IPS DF 6.9 (cell line): ENCODE measurements at regions not wholly inside any gene's neighbourhood (a gene's known extent, or its start where the extent isn't known, plus 50 kb on each side); places are given as distances from the start of the nearest gene placed in this dataset.

ENCODE experiments used
- DNase-seq: peaks from one replicate; pipeline ENCODE4 v3.0.0-alpha.2; 2013; ENCODE audit warnings: low read depth, low spot score
- H3K27ac ChIP-seq: one replicate; pipeline ENCODE4 v1.5.1; 2013; ENCODE audit warnings: low read length, control low read depth
- H3K27me3 ChIP-seq: 2 replicates; pipeline ENCODE4 v1.6.1; 2013; ENCODE audit warnings: mild to moderate bottlenecking, low read length; ENCODE audit not compliant: control insufficient read depth, insufficient read depth
- H3K36me3 ChIP-seq: 2 replicates; pipeline ENCODE4 v1.6.1; 2013; ENCODE audit warnings: low read length; ENCODE audit not compliant: control insufficient read depth, insufficient read depth
- H3K4me1 ChIP-seq: 2 replicates; pipeline ENCODE4 v1.6.1; 2013; ENCODE audit warnings: low read length; ENCODE audit not compliant: control insufficient read depth, insufficient read depth
- H3K4me3 ChIP-seq: 2 replicates; pipeline ENCODE4 v1.5.1; 2013; ENCODE audit warnings: mild to moderate bottlenecking, low read length
- H3K9me3 ChIP-seq: 2 replicates; pipeline ENCODE4 v1.6.1; 2013; ENCODE audit warnings: low read length, inconsistent platforms; ENCODE audit not compliant: control insufficient read depth, insufficient read depth
- WGBS: extraction: QIAGEN DNeasy Blood & Tissue Kit; methylation state at CpG from one replicate; pipeline ENCODE4 v1.1.7; 2013; ENCODE audit warnings: mixed read lengths, missing lambda C conversion rate; ENCODE audit not compliant: insufficient read length, insufficient coverage; 5-methylcytosine and 5-hydroxymethylcytosine counted together

- no peaks in the 10 kb centered on the region for H3K27me3 ChIP-seq
- H3K36me3 ChIP-seq: no peaks in the 10 kb centered on the region
- no peak overlapping the region for H3K27ac ChIP-seq
- H3K9me3 ChIP-seq: no peaks in the 10 kb centered on the region
- WGBS: no CpG with 5 or more reads among the region's 3 CpGs
- H3K4me3 ChIP-seq: no peak overlapping the region
- DNase-seq: no peak
- H3K4me1 ChIP-seq: no peaks in the 10 kb centered on the region
These were observed 181.0 kb upstream of the TLL1 start for GRCh38 chr4:165692082-165692481.

- no peak for DNase-seq
- Histone ChIP-seq H3K27ac (no peak overlapping the region), H3K9me3 (no peaks in the 10 kb centered on the region), H3K27me3 (no peaks in the 10 kb centered on the region), H3K36me3 (no peaks in the 10 kb centered on the region), H3K4me1 (no peaks in the 10 kb centered on the region), H3K4me3 (no peak overlapping the region)
- WGBS: no CpG with 5 or more reads among the region's 2 CpGs
These were observed 174.8 kb upstream of the TLL1 start for GRCh38 chr4:165698272-165698671.

- no peaks in the 10 kb centered on the region for H3K36me3 ChIP-seq
- no CpG with 5 or more reads among the region's 5 CpGs for WGBS
- H3K4me3 ChIP-seq: no peak overlapping the region
- H3K27me3 ChIP-seq: no peaks in the 10 kb centered on the region
- no peaks in the 10 kb centered on the region for H3K9me3 ChIP-seq
- no peak overlapping the region for H3K27ac ChIP-seq
- H3K4me1 ChIP-seq: no peaks in the 10 kb centered on the region
- no peak for DNase-seq
These were observed 174.0 kb upstream of the TLL1 start for GRCh38 chr4:165699055-165699454.

- Histone ChIP-seq H3K4me1 (no peaks in the 10 kb centered on the region), H3K36me3 (no peaks in the 10 kb centered on the region), H3K9me3 (no peaks in the 10 kb centered on the region), H3K27ac (no peak overlapping the region), H3K27me3 (no peaks in the 10 kb centered on the region), H3K4me3 (no peak overlapping the region)
- peak; percentile 18 for DNase-seq
These were observed 172.2 kb upstream of the TLL1 start for GRCh38 chr4:165700855-165701254.

GRCh38 chr4:165707128-165707527, 165.9 kb upstream of the TLL1 start:
- Histone ChIP-seq H3K4me3 (no peak overlapping the region), H3K36me3 (no peaks in the 10 kb centered on the region), H3K27ac (no peak overlapping the region), H3K27me3 (no peaks in the 10 kb centered on the region), H3K9me3 (no peaks in the 10 kb centered on the region), H3K4me1 (peaks cover 2% of the 10 kb centered on the region; the same call in 1 of the 2 replicates)
- no CpG with 5 or more reads among the region's 4 CpGs for WGBS
- DNase-seq: no peak

- no peak for DNase-seq
- no CpG with 5 or more reads among the region's 7 CpGs for WGBS
These were observed 163.5 kb upstream of the TLL1 start for GRCh38 chr4:165709516-165709915.

GRCh38 chr4:165709973-165710526, 163.0 kb upstream of the TLL1 start:
- H3K27ac ChIP-seq: no peak overlapping the region
- H3K4me1 ChIP-seq: peaks cover 2% of the 10 kb centered on the region; the same call in 1 of the 2 replicates
- no peaks in the 10 kb centered on the region for H3K9me3 ChIP-seq
- whole genome bisulfite sequencing: no CpG with 5 or more reads among the region's 2 CpGs
- no peaks in the 10 kb centered on the region for H3K27me3 ChIP-seq
- H3K4me3 ChIP-seq: no peak overlapping the region
- H3K36me3 ChIP-seq: no peaks in the 10 kb centered on the region
- DNase-seq: no peak

More at GRCh38 chr4:165709516-165709915, 163.5 kb upstream of the TLL1 start:
- no peak overlapping the region for H3K4me3 ChIP-seq
- no peaks in the 10 kb centered on the region for H3K36me3 ChIP-seq
- H3K27ac ChIP-seq: no peak overlapping the region
- no peaks in the 10 kb centered on the region for H3K9me3 ChIP-seq
- H3K4me1 ChIP-seq: peaks cover 2% of the 10 kb centered on the region; the same call in 1 of the 2 replicates
- no peaks in the 10 kb centered on the region for H3K27me3 ChIP-seq

GRCh38 chr4:165711436-165711835, 161.6 kb upstream of the TLL1 start:
- Histone ChIP-seq H3K4me1 (peaks cover 2% of the 10 kb centered on the region; the same call in 1 of the 2 replicates), H3K27ac (no peak overlapping the region), H3K4me3 (no peak overlapping the region), H3K36me3 (no peaks in the 10 kb centered on the region), H3K9me3 (no peaks in the 10 kb centered on the region), H3K27me3 (no peaks in the 10 kb centered on the region)
- no peak for DNase-seq
- no CpG with 5 or more reads among the region's 4 CpGs for WGBS

GRCh38 chr4:165711912-165712311, 161.1 kb upstream of the TLL1 start:
- no CpG with 5 or more reads among the region's 2 CpGs for WGBS
- no peak for DNase-seq
- Histone ChIP-seq H3K36me3 (no peaks in the 10 kb centered on the region), H3K9me3 (no peaks in the 10 kb centered on the region), H3K27ac (no peak overlapping the region), H3K4me1 (peaks cover 2% of the 10 kb centered on the region; the same call in 1 of the 2 replicates), H3K27me3 (no peaks in the 10 kb centered on the region), H3K4me3 (no peak overlapping the region)

- Histone ChIP-seq H3K4me1 (no peaks in the 10 kb centered on the region), H3K36me3 (no peaks in the 10 kb centered on the region), H3K9me3 (no peaks in the 10 kb centered on the region), H3K27me3 (no peaks in the 10 kb centered on the region), H3K27ac (no peak overlapping the region), H3K4me3 (no peak overlapping the region)
- WGBS: no CpG with 5 or more reads among the region's 14 CpGs
- no peak for DNase-seq
These were observed 158.4 kb upstream of the TLL1 start for GRCh38 chr4:165714650-165715049.

GRCh38 chr4:165715211-165715610, 157.8 kb upstream of the TLL1 start:
- Histone ChIP-seq H3K36me3 (no peaks in the 10 kb centered on the region), H3K27me3 (no peaks in the 10 kb centered on the region), H3K27ac (no peak overlapping the region), H3K4me3 (no peak overlapping the region), H3K4me1 (no peaks in the 10 kb centered on the region), H3K9me3 (no peaks in the 10 kb centered on the region)
- no peak for DNase-seq
- no CpG with 5 or more reads among the region's 1 CpG for WGBS
